ENCODE measurements at regions not wholly inside any gene's neighbourhood (a gene's known extent, or its start where the extent isn't known, plus 50 kb on each side); places are given as distances from the start of the nearest gene placed in this dataset.

DNA sequence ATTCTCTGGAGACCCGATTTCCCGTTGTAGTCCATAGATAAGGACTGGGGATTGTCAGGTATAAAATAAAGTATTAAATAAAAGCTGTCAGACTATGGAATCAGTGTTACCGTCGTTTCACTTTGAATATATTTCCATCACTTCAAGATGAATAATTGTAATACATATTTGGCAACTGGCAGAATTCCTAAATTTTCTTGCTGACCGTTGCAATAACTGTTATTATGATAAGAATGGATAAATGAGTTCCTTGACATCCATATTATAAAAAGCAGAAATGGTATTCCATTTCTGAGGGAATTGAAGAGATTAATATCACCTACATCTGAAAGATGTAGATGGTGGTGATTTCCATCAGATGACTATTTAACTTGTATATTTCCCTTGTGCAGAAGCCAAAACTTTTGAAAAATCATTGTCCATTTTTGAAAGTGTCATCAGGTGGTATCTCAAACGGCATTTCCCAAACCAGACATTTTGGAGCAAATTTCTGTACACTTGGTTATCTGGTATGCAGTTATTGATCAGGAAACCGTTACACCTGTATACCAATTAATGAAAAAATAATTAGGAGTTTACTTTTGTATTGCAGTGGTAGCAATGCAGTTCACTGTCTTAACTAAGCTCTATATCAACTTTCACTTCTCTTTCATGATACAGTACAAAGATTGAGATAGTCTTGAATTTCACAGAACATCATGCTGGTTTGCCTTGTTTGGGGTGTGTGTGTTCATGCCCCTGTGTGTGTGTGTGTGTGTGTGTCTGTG is 878.5 kb downstream of the PCDH18 start:
- Histone ChIP-seq H3K14ac (replicated peaks; ENCODE audit: low read depth, low read length) (no peak overlapping the region), H2BK120ac (ENCODE audit: low read depth, low read length) (no peak overlapping the region), H3K4me2 (ENCODE audit: low read depth, low read length) (no peak overlapping the region), H4K91ac (ENCODE audit: insufficient read depth, low read depth, low read length) (no peak overlapping the region), H2AK5ac (ENCODE audit: low read depth, low read length) (no peak overlapping the region), H3K79me1 (ENCODE audit: low read depth in 1 of 2, low read length in 2 of 2) (no peaks in the 10 kb centered on the region), H3K9me3 (ENCODE audit: control insufficient read depth, insufficient read depth, low read length) (no peaks in the 10 kb centered on the region), H4K5ac (ENCODE audit: low read depth, low read length) (no peak overlapping the region), H3K18ac (ENCODE audit: low read depth, low read length) (no peak overlapping the region), H3K27me3 (ENCODE audit: control insufficient read depth, insufficient read depth, low read length) (no peaks in the 10 kb centered on the region), H3K36me3 (ENCODE audit: control insufficient read depth, insufficient read depth, low read length) (no peaks in the 10 kb centered on the region), H3K4ac (ENCODE audit: low read depth, low read length) (no peak overlapping the region), H3K23ac (ENCODE audit: low read depth, low read length) (no peak overlapping the region), H4K8ac (ENCODE audit: low read depth in 2 of 2, low read length in 2 of 2) (no peak overlapping the region), H3K9me1 (ENCODE audit: insufficient read depth, low read length) (no peaks in the 10 kb centered on the region; the same call in 1 of the 2 replicates), H2AK9ac (replicated peaks; ENCODE audit: low read depth, low read length, poor library complexity) (no peak overlapping the region), H2BK5ac (ENCODE audit: low read depth, low read length, poor library complexity, severe bottlenecking) (no peak overlapping the region), H2AFZ (replicated peaks; ENCODE audit: low read length, poor library complexity) (no peak overlapping the region), H3K56ac (ENCODE audit: extremely low read depth, insufficient read depth, low read length) (no peak overlapping the region), H3K4me3 (ENCODE audit: insufficient read depth, low read depth, low read length) (no peak overlapping the region), H2BK15ac (ENCODE audit: low read depth, low read length) (no peak overlapping the region), H3K9ac (ENCODE audit: low read depth, low read length) (no peak overlapping the region), H4K20me1 (ENCODE audit: insufficient read depth, low read length) (no peaks in the 10 kb centered on the region), H3K27ac (ENCODE audit: insufficient read depth, low read length) (no peak overlapping the region), H2BK20ac (ENCODE audit: low read depth, low read length) (no peak overlapping the region), H3K4me1 (ENCODE audit: control insufficient read depth, insufficient read depth, low read length) (no peaks in the 10 kb centered on the region)
- ChIA-PET POLR2A (ENCODE audit: unreplicated experiment) (no interaction called here), CTCF (no interaction called here)
- in situ Hi-C loops (cut with MboI; ENCODE audit: low sequenced_read_pairs) (no loop called here), dilution Hi-C loops (cut with HindIII; ENCODE audit: low sequenced_read_pairs, unreplicated experiment) (no loop called here), intact Hi-C loops (cut with micrococcal nuclease) (no loop called here)
- BruUV-seq (replicated peaks): no TSS peak
- no peak for DNase-seq
- no peak for ATAC-seq (ENCODE audit: low read depth)
- TF ChIP-seq BHLHE40 (IDR thresholded peaks at IDR 0.05; ENCODE audit: low read depth, low read length): no peak
- peak; percentile 66 for TF ChIP-seq MAFK (IDR thresholded peaks at IDR 0.05; ENCODE audit: low read depth, low read length)
- TF ChIP-seq RFX5 (IDR thresholded peaks at IDR 0.05; ENCODE audit: low read depth, low read length): no peak
- no CpG with 5 or more reads among the region's 7 CpGs for WGBS, 2 experiments (ENCODE audit: extremely low coverage in 2 of 2, insufficient read length in 1 of 2)

Data from IMR-90 (cell line).